H1 (cell line): ENCODE measurements at regions not wholly inside any gene's neighbourhood (a gene's known extent, or its start where the extent isn't known, plus 50 kb on each side); places are given as distances from the start of the nearest gene placed in this dataset.

Experiments
- CTCF ChIA-PET: fragments of 300-600 bp; sonication (Branson Sonifier 250); formaldehyde crosslinking; loops from one replicate; lab custom pipeline; 2021; ENCODE audit not compliant: partially characterized antibody; lab: Charles Lee
- POLR2A ChIA-PET: fragments of 300-600 bp; sonication (Branson Sonifier 250); formaldehyde crosslinking; loops from one replicate; lab custom pipeline; 2021; ENCODE audit warnings: inconsistent platforms; ENCODE audit not compliant: partially characterized antibody; lab: Charles Lee
- DNase-seq, 2 experiments: peaks; one replicate each; pipeline versions ENCODE4 v3.0.0 to v3.0.0-alpha.2; 2010 to 2022; ENCODE audit warnings: low spot score in 2 of 2, low read depth in 1 of 2, mixed read lengths in 1 of 2
- FAIRE-seq: peaks from 2 replicates; lab custom pipeline; 2011; peaks lifted over from hg19 to GRCh38; lab: Jason Lieb, UNC
- H2AFZ ChIP-seq: 2 replicates; pipeline ENCODE4 v1.8.1; 2012; ENCODE audit warnings: low read length, inconsistent platforms
- H2AK5ac ChIP-seq: 2 replicates; pipeline ENCODE4 v1.6.1; 2013; ENCODE audit warnings: low read depth, low read length
- H2BK120ac ChIP-seq: replicated peaks from 2 replicates; pipeline ENCODE3; 2013; ENCODE audit warnings: low read depth, low read length, inconsistent platforms
- H2BK12ac ChIP-seq: 2 replicates; pipeline ENCODE4 v1.6.1; 2013; ENCODE audit warnings: low read depth, low read length
- H2BK15ac ChIP-seq: 2 replicates; pipeline ENCODE4 v1.6.1; 2013; ENCODE audit warnings: low read length
- H2BK20ac ChIP-seq: 2 replicates; pipeline ENCODE4 v1.6.1; 2013; ENCODE audit warnings: low read length
- H2BK5ac ChIP-seq: 2 replicates; pipeline ENCODE4 v1.6.1; 2013; ENCODE audit warnings: low read depth, low read length
- H3K14ac ChIP-seq: 2 replicates; pipeline ENCODE4 v1.6.1; 2013; ENCODE audit warnings: inconsistent platforms; ENCODE audit not compliant: insufficient read length
- H3K18ac ChIP-seq: 2 replicates; pipeline ENCODE4 v1.6.1; 2013; ENCODE audit warnings: low read length; ENCODE audit errors: extremely low read depth
- H3K23ac ChIP-seq: 2 replicates; pipeline ENCODE4 v1.6.1; 2013; ENCODE audit warnings: inconsistent platforms; ENCODE audit not compliant: insufficient read length
- H3K23me2 ChIP-seq: 2 replicates; pipeline ENCODE4 v1.6.1; 2013; ENCODE audit warnings: low read depth, low read length
- H3K27ac ChIP-seq: 2 replicates; pipeline ENCODE4 v1.6.1; 2011; ENCODE audit warnings: low read depth, low read length, inconsistent platforms
- H3K27me3 ChIP-seq, 4 experiments: replicated peaks in 1 of 4; 1 replicate in 1 of 4; 2 replicates in 3 of 4; pipeline versions ENCODE4 v1.6.1 to v1.8.1; 2011 to 2013; ENCODE audit warnings: low read length in 3 of 4, mild to moderate bottlenecking in 3 of 4, inconsistent platforms in 2 of 4, mixed read lengths in 2 of 4, moderate library complexity in 1 of 4; ENCODE audit not compliant: control insufficient read depth in 3 of 4, insufficient read depth in 3 of 4; ENCODE audit errors: extremely low read depth in 1 of 4
- H3K36me3 ChIP-seq, 4 experiments: 2 replicates each; pipeline versions ENCODE4 v1.6.1 to v1.8.1; 2011 to 2013; ENCODE audit warnings: mild to moderate bottlenecking in 4 of 4, low read length in 3 of 4, moderate library complexity in 2 of 4, control low read depth in 1 of 4, inconsistent platforms in 1 of 4; ENCODE audit not compliant: insufficient read depth in 4 of 4, control insufficient read depth in 2 of 4
- H3K4ac ChIP-seq: replicated peaks from 2 replicates; pipeline ENCODE3; 2013; ENCODE audit warnings: low read length, low read depth, mixed read lengths, inconsistent platforms; ENCODE audit not compliant: insufficient read length
- H3K4me1 ChIP-seq, 4 experiments: replicated peaks in 1 of 4; 1 replicate in 1 of 4; 2 replicates in 3 of 4; pipeline versions ENCODE4 v1.6.1 to v1.8.1; 2011 to 2013; ENCODE audit warnings: low read length in 3 of 4, inconsistent platforms in 2 of 4, mixed read lengths in 1 of 4; ENCODE audit not compliant: insufficient read depth in 4 of 4, control insufficient read depth in 3 of 4
- H3K4me2 ChIP-seq, 2 experiments: 2 replicates each; pipeline versions ENCODE4 v1.6.1 to v1.8.1; 2011 to 2013; ENCODE audit warnings: low read depth in 2 of 2, low read length in 2 of 2, control low read depth in 1 of 2, inconsistent platforms in 1 of 2, mild to moderate bottlenecking in 1 of 2; ENCODE audit not compliant: insufficient read depth in 1 of 2
- H3K4me3 ChIP-seq, 4 experiments: fragments of 200-600, 300-600 bp in 1 of 4; sonication (generic), shearing (Covaris generic), sonication (Bioruptor Twin) in 1 of 4; 2 replicates each; pipeline versions ENCODE4 v1.5.1 to v1.8.1; 2011 to 2016; ENCODE audit warnings: low read length in 4 of 4, low read depth in 3 of 4, control low read depth in 2 of 4, inconsistent platforms in 2 of 4, mild to moderate bottlenecking in 2 of 4, mixed read lengths in 1 of 4, moderate library complexity in 1 of 4; ENCODE audit not compliant: insufficient read depth in 2 of 4; ENCODE audit errors: extremely low read depth in 1 of 4
- H3K56ac ChIP-seq: replicated peaks from 2 replicates; pipeline ENCODE3; 2013; ENCODE audit warnings: low read depth, mild to moderate bottlenecking, mixed read lengths, low read length, inconsistent platforms; ENCODE audit not compliant: insufficient read length
- H3K79me1 ChIP-seq: 2 replicates; pipeline ENCODE4 v1.6.1; 2013; ENCODE audit warnings: low read depth, low read length, control low read depth
- H3K79me2 ChIP-seq, 2 experiments: 2 replicates each; pipeline versions ENCODE4 v1.6.1 to v1.8.1; 2012 to 2013; ENCODE audit warnings: low read length in 2 of 2, mild to moderate bottlenecking in 2 of 2, inconsistent platforms in 1 of 2; ENCODE audit not compliant: insufficient read depth in 2 of 2, control insufficient read depth in 1 of 2
- H3K9ac ChIP-seq, 4 experiments: replicated peaks in 1 of 4; 1 replicate in 1 of 4; 2 replicates in 3 of 4; pipeline versions ENCODE4 v1.6.1 to v1.8.1; 2011 to 2013; ENCODE audit warnings: low read depth in 3 of 4, low read length in 3 of 4, control low read depth in 2 of 4, mild to moderate bottlenecking in 2 of 4, moderate library complexity in 2 of 4, inconsistent platforms in 1 of 4; ENCODE audit errors: extremely low read depth in 1 of 4
- H3K9me3 ChIP-seq, 2 experiments: 2 replicates each; pipeline versions ENCODE4 v1.6.1 to v1.8.1; 2012 to 2013; ENCODE audit warnings: mild to moderate bottlenecking in 2 of 2, moderate library complexity in 2 of 2, control low read depth in 1 of 2, inconsistent platforms in 1 of 2, low read depth in 1 of 2, low read length in 1 of 2, mixed read lengths in 1 of 2; ENCODE audit not compliant: insufficient read depth in 2 of 2
- H4K20me1 ChIP-seq, 2 experiments: replicated peaks in 1 of 2; 2 replicates each; pipeline versions ENCODE3 to v1.8.1; 2011 to 2013; ENCODE audit warnings: inconsistent platforms in 2 of 2, low read length in 2 of 2, mild to moderate bottlenecking in 1 of 2; ENCODE audit not compliant: insufficient read depth in 2 of 2, control insufficient read depth in 1 of 2
- H4K5ac ChIP-seq: 2 replicates; pipeline ENCODE4 v1.6.1; 2013; ENCODE audit warnings: low read length, low read depth, mixed read lengths, inconsistent platforms; ENCODE audit not compliant: insufficient read length
- H4K8ac ChIP-seq: 2 replicates; pipeline ENCODE4 v1.8.0; 2013; ENCODE audit warnings: mild to moderate bottlenecking, moderate library complexity, low read length, inconsistent platforms; ENCODE audit not compliant: insufficient read depth; ENCODE audit errors: extremely low read depth
- H4K91ac ChIP-seq: replicated peaks from 2 replicates; pipeline ENCODE3; 2013; ENCODE audit warnings: low read length, mixed read lengths, inconsistent platforms; ENCODE audit not compliant: insufficient read length
- ASH2L ChIP-seq: fragments of 200-600, 300-600 bp; sonication (generic); IDR thresholded peaks from one replicate; pipeline ENCODE4 v1.7.1; 2017; ENCODE audit warnings: low read length
- BRCA1 ChIP-seq: IDR thresholded peaks from 2 replicates; pipeline ENCODE4 v1.6.1; 2012; ENCODE audit warnings: low read depth, low read length, improper control_type of control experiment
- CEBPB ChIP-seq: IDR thresholded peaks from 2 replicates; pipeline ENCODE4 v1.6.1; 2012; ENCODE audit warnings: low read depth, low read length
- CHD1 ChIP-seq: IDR thresholded peaks from 2 replicates; pipeline ENCODE4 v1.6.1; 2012; ENCODE audit warnings: low read depth, low read length, improper control_type of control experiment
- CTBP2 ChIP-seq: IDR thresholded peaks from 2 replicates; pipeline ENCODE4 v1.7.0; 2011; ENCODE audit warnings: borderline replicate concordance, mild to moderate bottlenecking, moderate library complexity, mixed read lengths, low read length; ENCODE audit not compliant: insufficient read depth, insufficient read length
- EP300 ChIP-seq, 2 experiments: IDR thresholded peaks; 1 replicate in 1 of 2; 2 replicates in 1 of 2; pipeline ENCODE4 v1.6.1; 2011 to 2012; ENCODE audit warnings: low read depth in 2 of 2, low read length in 2 of 2, mild to moderate bottlenecking in 2 of 2, borderline replicate concordance in 1 of 2, inconsistent platforms in 1 of 2, moderate library complexity in 1 of 2
- HDAC6 ChIP-seq: IDR thresholded peaks from one replicate; pipeline ENCODE4 v1.7.1; 2012; ENCODE audit warnings: low read depth, mild to moderate bottlenecking, inconsistent platforms, low read length, moderate library complexity
- POLR2A ChIP-seq, 2 experiments: IDR thresholded peaks; 1 replicate in 1 of 2; 2 replicates in 1 of 2; pipeline ENCODE4 v1.6.1; 2011; ENCODE audit warnings: low read depth in 2 of 2, low read length in 2 of 2, mild to moderate bottlenecking in 2 of 2; ENCODE audit errors: control extremely low read depth in 1 of 2
- RBBP5 ChIP-seq: IDR thresholded peaks from 2 replicates; pipeline ENCODE4 v1.7.1; 2012; ENCODE audit warnings: low read depth, mild to moderate bottlenecking, inconsistent platforms, low read length, moderate library complexity, borderline replicate concordance
- TCF12 ChIP-seq: IDR thresholded peaks from 2 replicates; pipeline ENCODE4 v1.6.1; 2011; ENCODE audit warnings: low read depth, mild to moderate bottlenecking, low read length
- ZNF274 ChIP-seq: IDR thresholded peaks from 2 replicates; pipeline ENCODE4 v1.7.0; 2012; ENCODE audit warnings: low read length, borderline replicate concordance; ENCODE audit errors: extremely low read depth
- WGBS, 2 experiments: shearing (Covaris generic) in 1 of 2; methylation state at CpG; one replicate each; pipeline versions ENCODE4 v1.1.6 to v1.1.7; 2013 to 2015; ENCODE audit warnings: low lambda C conversion rate in 2 of 2, mixed read lengths in 2 of 2, inconsistent platforms in 1 of 2, low coverage in 1 of 2, missing lambda C conversion rate in 1 of 2; ENCODE audit not compliant: insufficient replicate concordance in 2 of 2, insufficient coverage in 1 of 2, insufficient read length in 1 of 2; ENCODE audit errors: extremely low coverage in 1 of 2, missing lambda C conversion rate in 1 of 2; 5-methylcytosine and 5-hydroxymethylcytosine counted together

DNA sequence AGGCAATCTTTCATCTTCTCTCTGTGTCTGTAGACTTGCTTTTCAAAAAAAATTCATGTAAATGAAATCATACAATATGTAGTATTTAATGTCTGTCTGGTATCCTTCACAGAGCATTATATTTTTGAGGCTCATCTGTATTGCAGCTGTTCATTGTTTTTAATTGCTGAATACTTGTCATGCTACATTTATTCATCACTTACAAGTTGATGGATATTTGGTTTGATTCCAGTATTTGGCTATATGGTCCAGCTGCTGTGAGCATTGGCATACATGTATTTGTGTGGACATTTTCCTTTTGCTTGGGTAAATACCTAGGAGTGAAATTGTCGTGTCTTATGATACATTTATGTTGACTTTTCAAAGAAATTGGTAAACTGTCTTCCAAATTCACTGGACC, 441.4 kb downstream of the DCDC2C start:
- Histone ChIP-seq H3K23me2 (no peaks in the 10 kb centered on the region), H3K27me3 (no peaks in the 10 kb centered on the region), H3K14ac (no peak overlapping the region), H2BK5ac (no peak overlapping the region), H3K23ac (no peak overlapping the region), H4K8ac (no peak overlapping the region), H4K20me1 (no peaks in the 10 kb centered on the region), H3K4me3 (no peak overlapping the region), H2BK120ac (no peak overlapping the region), H2AFZ (no peak overlapping the region), H3K18ac (no peak overlapping the region), H3K4me2 (no peak overlapping the region), H2BK15ac (no peak overlapping the region), H2BK12ac (no peak overlapping the region), H3K4ac (no peak overlapping the region), H3K27ac (no peak overlapping the region), H3K79me1 (no peaks in the 10 kb centered on the region), H4K91ac (no peak overlapping the region), H2BK20ac (no peak overlapping the region), H3K56ac (no peak overlapping the region), H3K4me1 (no peaks in the 10 kb centered on the region), H4K5ac (no peak overlapping the region), H3K79me2 (no peaks in the 10 kb centered on the region), H3K36me3 (no peaks in the 10 kb centered on the region), H3K9ac (no peak overlapping the region), H2AK5ac (no peak overlapping the region), H3K9me3 (peaks cover 0 to 2% of the 10 kb centered on the region in 2 experiments; a peak in 1 of 4 replicates)
- TF ChIP-seq BRCA1 (no peak), HDAC6 (no peak), CEBPB (no peak), RBBP5 (no peak), CHD1 (no peak), POLR2A (IDR thresholded peaks at IDR 0.05; ENCODE audit: control extremely low read depth in 1 of 2, low read depth in 2 of 2, low read length in 2 of 2) (no peak), CTBP2 (no peak), ASH2L (no peak), EP300 (IDR thresholded peaks at IDR 0.05; ENCODE audit: borderline replicate concordance in 1 of 2, low read depth in 2 of 2, low read length in 2 of 2) (no peak), TCF12 (no peak), ZNF274 (no peak)
- no peak for DNase-seq
- 100% methylated on average over 1 of the region's 1 CpG; no CpG with 5 or more reads in 1 of the 2 experiments for WGBS, 2 experiments
- ChIA-PET CTCF (no interaction called here), POLR2A (no interaction called here)
- no peak for FAIRE-seq
